ENCODE measurements at regions not wholly inside any gene's neighbourhood (a gene's known extent, or its start where the extent isn't known, plus 50 kb on each side); places are given as distances from the start of the nearest gene placed in this dataset.
A peak's percentile ranks its signal among the peaks of the same experiment; 100 is the strongest.

- Histone ChIP-seq H3K27me3 (no peaks in the 10 kb centered on the region), H3K4me1 (peaks cover 0 to 28% (median 0%) of the 10 kb centered on the region in 3 donors), H3K36me3 (no peaks in the 10 kb centered on the region), H3K27ac (no peak overlapping the region), H3K4me3 (no peak overlapping the region), H3K9me3 (no peaks in the 10 kb centered on the region)
- 83 to 93% methylated on average over 3 to 5 of the region's 5 CpGs for WGBS, 2 donors (ENCODE audit: low coverage in 1 of 2)
- ATAC-seq = no peak
- TF ChIP-seq POLR2A (IDR thresholded peaks at IDR 0.05) = no peak
- no peak for TF ChIP-seq POLR2AphosphoS5 (IDR thresholded peaks at IDR 0.05)
- TF ChIP-seq EP300 (IDR thresholded peaks at IDR 0.05) = no peak
- TF ChIP-seq CTCF (IDR thresholded peaks at IDR 0.05) = no peak
These were observed 497.2 kb upstream of the SYT4 start for GRCh38 chr18:43774497-43774896.

GRCh38 chr18:43775591-43775990 is 498.3 kb upstream of the SYT4 start:
- no peak for TF ChIP-seq POLR2A (IDR thresholded peaks at IDR 0.05)
- no peak for TF ChIP-seq EP300 (IDR thresholded peaks at IDR 0.05)
- TF ChIP-seq POLR2AphosphoS5 (IDR thresholded peaks at IDR 0.05) = no peak
- no peak for TF ChIP-seq CTCF (IDR thresholded peaks at IDR 0.05)
- no peaks in the 10 kb centered on the region for H3K27me3 ChIP-seq
- ATAC-seq = peak; percentile 34
- H3K9me3 ChIP-seq = no peaks in the 10 kb centered on the region
- no peaks in the 10 kb centered on the region for H3K36me3 ChIP-seq
- peaks cover 0 to 28% (median 0%) of the 10 kb centered on the region in 3 donors for H3K4me1 ChIP-seq
- no peak overlapping the region for H3K27ac ChIP-seq
- H3K4me3 ChIP-seq = no peak overlapping the region
- 44 to 80% methylated on average over 1 to 2 of the region's 2 CpGs for WGBS, 2 donors (ENCODE audit: low coverage in 1 of 2)

- Histone ChIP-seq H3K9me3 (no peaks in the 10 kb centered on the region), H3K27ac (no peak overlapping the region), H3K4me1 (peaks cover 0 to 28% (median 0%) of the 10 kb centered on the region in 3 donors), H3K36me3 (no peaks in the 10 kb centered on the region), H3K4me3 (no peak overlapping the region), H3K27me3 (no peaks in the 10 kb centered on the region)
- 14 to 63% methylated on average over 2 of the region's 2 CpGs for WGBS, 2 donors (ENCODE audit: low coverage in 1 of 2)
- TF ChIP-seq POLR2AphosphoS5 (IDR thresholded peaks at IDR 0.05) (no peak), POLR2A (IDR thresholded peaks at IDR 0.05) (no peak), EP300 (IDR thresholded peaks at IDR 0.05) (no peak)
- ATAC-seq = no peak
These were observed 499.7 kb upstream of the SYT4 start for GRCh38 chr18:43776997-43777396.

- no peaks in the 10 kb centered on the region for H3K9me3 ChIP-seq
- no peak overlapping the region for H3K4me3 ChIP-seq
- no peaks in the 10 kb centered on the region for H3K36me3 ChIP-seq
- no peak for TF ChIP-seq EP300 (IDR thresholded peaks at IDR 0.05)
- no peak for TF ChIP-seq CTCF (IDR thresholded peaks at IDR 0.05)
- no peak for TF ChIP-seq POLR2AphosphoS5 (IDR thresholded peaks at IDR 0.05)
- no peak for TF ChIP-seq POLR2A (IDR thresholded peaks at IDR 0.05)
- ATAC-seq = no peak
- H3K27me3 ChIP-seq = no peaks in the 10 kb centered on the region
- peaks cover 0 to 26% (median 0%) of the 10 kb centered on the region in 3 donors for H3K4me1 ChIP-seq
- WGBS, 2 donors (ENCODE audit: low coverage in 1 of 2) = 67 to 76% methylated on average over 2 of the region's 2 CpGs
- no peak overlapping the region for H3K27ac ChIP-seq
These were observed 500.5 kb upstream of the SYT4 start for GRCh38 chr18:43777636-43778304.

GRCh38 chr18:43780782-43781340 is 503.6 kb upstream of the SYT4 start:
- H3K27me3 ChIP-seq = no peaks in the 10 kb centered on the region
- 46 to 76% methylated on average over 2 of the region's 2 CpGs for WGBS, 2 donors (ENCODE audit: low coverage in 1 of 2)
- no peak for TF ChIP-seq POLR2A (IDR thresholded peaks at IDR 0.05)
- no peak for TF ChIP-seq CTCF (IDR thresholded peaks at IDR 0.05)
- no peak for TF ChIP-seq POLR2AphosphoS5 (IDR thresholded peaks at IDR 0.05)
- no peaks in the 10 kb centered on the region for H3K9me3 ChIP-seq
- peak overlapping the region in 1 of 4 donors; percentile 2 for H3K27ac ChIP-seq
- H3K36me3 ChIP-seq = no peaks in the 10 kb centered on the region
- ATAC-seq = peak; percentile 57
- peaks cover 0 to 13% (median 0%) of the 10 kb centered on the region in 3 donors for H3K4me1 ChIP-seq
- H3K4me3 ChIP-seq = no peak overlapping the region

Measured in gastroesophageal sphincter (tissue), 4 donors.